Lower lobe of right lung (tissue), 2 donors: ENCODE measurements at regions not wholly inside any gene's neighbourhood (a gene's known extent, or its start where the extent isn't known, plus 50 kb on each side); places are given as distances from the start of the nearest gene placed in this dataset.

Source experiments
- ATAC-seq, 2 donors: fragments of 200-7000 bp; cut with Tn5 transposase; one replicate each; pipeline ENCODE4 v1.9.1; 2020 to 2022; ENCODE audit warnings: mild to moderate bottlenecking in 2 of 2, moderate library complexity in 2 of 2
- DNase-seq: peaks from one replicate; pipeline ENCODE4 v3.0.0-alpha.2; 2020
- H3K27ac ChIP-seq: fragments of 200-600 bp; one replicate; pipeline ENCODE4 v1.8.0; 2022
- H3K27me3 ChIP-seq: fragments of 200-600 bp; one replicate; pipeline ENCODE4 v1.8.0; 2022; ENCODE audit warnings: low read depth
- H3K36me3 ChIP-seq: fragments of 200-600 bp; one replicate; pipeline ENCODE4 v1.8.0; 2022; ENCODE audit warnings: mild to moderate bottlenecking
- H3K4me1 ChIP-seq: fragments of 200-600 bp; one replicate; pipeline ENCODE4 v1.8.0; 2022
- H3K4me3 ChIP-seq: fragments of 200-600 bp; one replicate; pipeline ENCODE4 v1.8.0; 2022; ENCODE audit warnings: mild to moderate bottlenecking
- H3K9me3 ChIP-seq: fragments of 200-600 bp; one replicate; pipeline ENCODE4 v1.8.0; 2022
- CTCF ChIP-seq: fragments of 200-600 bp; IDR thresholded peaks from one replicate; pipeline ENCODE4 v1.8.0; 2022; ENCODE audit warnings: antibody characterized with exemption, mild to moderate bottlenecking
- intact Hi-C: fragments of 100-400 bp; cut with DNase I; formaldehyde crosslinking; loops from one replicate; pipeline ENCODE4 v1.11.0; 2022
- donor health status: DM: no; HTN: yes; CAD: no; lungs with severe emphysema.

- DNase-seq (no peak), ATAC-seq (peak in 1 of 2 donors; percentile 88)
- Histone ChIP-seq H3K4me3 (no peak overlapping the region), H3K9me3 (no peaks in the 10 kb centered on the region), H3K36me3 (peaks cover 15% of the 10 kb centered on the region), H3K27ac (no peak overlapping the region), H3K4me1 (peaks cover 6% of the 10 kb centered on the region), H3K27me3 (no peaks in the 10 kb centered on the region)
- intact Hi-C loops, result no loop called here
- TF ChIP-seq CTCF, result no peak
Observed at GRCh38 chr6:71375676-71376075, 87.1 kb downstream of the OGFRL1 start.

- Histone ChIP-seq H3K27me3 (no peaks in the 10 kb centered on the region), H3K4me1 (peaks cover 6% of the 10 kb centered on the region), H3K9me3 (no peaks in the 10 kb centered on the region), H3K27ac (no peak overlapping the region), H3K36me3 (peaks cover 10% of the 10 kb centered on the region), H3K4me3 (no peak overlapping the region)
- TF ChIP-seq CTCF, result no peak
- DNase-seq, result no peak
- intact Hi-C loops, result no loop called here
- ATAC-seq, result peak in 1 of 2 donors; percentile 52
Observed at GRCh38 chr6:71376830-71377229, 88.2 kb downstream of the OGFRL1 start.

- peak; percentile 39 to 41 for ATAC-seq
- H3K4me1 ChIP-seq, result peaks cover 47% of the 10 kb centered on the region
- H3K27ac ChIP-seq, result no peak overlapping the region
- no peak for TF ChIP-seq CTCF
- DNase-seq, result no peak
- peaks cover 9% of the 10 kb centered on the region for H3K36me3 ChIP-seq
- H3K9me3 ChIP-seq, result no peaks in the 10 kb centered on the region
- H3K27me3 ChIP-seq, result no peaks in the 10 kb centered on the region
- H3K4me3 ChIP-seq, result no peak overlapping the region
- intact Hi-C loops, result loop anchor here (10.0 kb wide), 1 partner anchor 131 kb away; no protein-coding TSS in a partner anchor
Observed at GRCh38 chr6:71383476-71383875, 94.9 kb downstream of the OGFRL1 start.

- H3K9me3 ChIP-seq, result no peaks in the 10 kb centered on the region
- intact Hi-C loops, result loop anchor here (10.0 kb wide), 1 partner anchor 131 kb away; no protein-coding TSS in a partner anchor
- peaks cover 53% of the 10 kb centered on the region for H3K4me1 ChIP-seq
- peaks cover 9% of the 10 kb centered on the region for H3K36me3 ChIP-seq
- peak; percentile 66 for TF ChIP-seq CTCF
- H3K4me3 ChIP-seq, result no peak overlapping the region
- no peak overlapping the region for H3K27ac ChIP-seq
- DNase-seq (no peak), ATAC-seq (peak in 1 of 2 donors; percentile 35)
- no peaks in the 10 kb centered on the region for H3K27me3 ChIP-seq
Observed at GRCh38 chr6:71383901-71384489, 95.4 kb downstream of the OGFRL1 start.

DNA sequence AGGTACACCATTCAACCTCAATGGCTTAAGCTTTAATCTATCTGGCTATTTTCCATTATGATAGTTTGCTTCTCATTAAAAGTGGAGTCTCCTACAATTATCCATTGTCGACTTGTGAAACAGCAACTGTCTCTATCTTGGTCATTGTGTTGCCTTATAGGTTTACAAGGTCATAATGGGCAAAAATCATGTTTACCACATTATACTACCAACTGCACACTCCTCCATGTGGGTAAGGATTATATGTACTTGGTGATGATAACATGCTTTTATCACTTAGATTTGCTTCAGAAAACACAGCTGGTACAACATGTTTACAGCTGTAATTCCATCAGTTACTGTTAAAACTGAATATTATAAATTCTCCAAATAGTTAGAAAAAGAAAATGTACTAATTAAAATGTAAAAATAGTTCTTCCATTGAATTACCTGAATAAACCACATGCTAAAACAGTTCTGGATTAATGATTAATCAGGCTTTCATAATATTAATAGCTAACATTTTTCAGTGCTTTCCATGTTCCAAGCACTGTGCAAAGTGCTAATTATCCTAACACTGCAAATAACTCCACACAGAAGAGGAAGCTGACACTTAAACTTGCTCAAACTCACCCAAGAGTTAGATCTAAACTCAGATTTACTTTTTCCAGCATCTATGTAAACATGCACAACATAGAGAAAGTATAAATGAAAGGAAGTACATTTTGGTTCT lies 96.7 kb downstream of the OGFRL1 start:
- Histone ChIP-seq H3K4me1 (peaks cover 59% of the 10 kb centered on the region), H3K27ac (no peak overlapping the region), H3K9me3 (no peaks in the 10 kb centered on the region), H3K4me3 (no peak overlapping the region), H3K36me3 (peaks cover 9% of the 10 kb centered on the region), H3K27me3 (no peaks in the 10 kb centered on the region)
- intact Hi-C loops, result loop anchor here (10.0 kb wide), 1 partner anchor 130 kb away; no protein-coding TSS in a partner anchor
- TF ChIP-seq CTCF, result no peak
- DNase-seq (no peak), ATAC-seq (peak in 1 of 2 donors; percentile 60)
